ENCODE measurements at regions not wholly inside any gene's neighbourhood (a gene's known extent, or its start where the extent isn't known, plus 50 kb on each side); places are given as distances from the start of the nearest gene placed in this dataset.

DNA sequence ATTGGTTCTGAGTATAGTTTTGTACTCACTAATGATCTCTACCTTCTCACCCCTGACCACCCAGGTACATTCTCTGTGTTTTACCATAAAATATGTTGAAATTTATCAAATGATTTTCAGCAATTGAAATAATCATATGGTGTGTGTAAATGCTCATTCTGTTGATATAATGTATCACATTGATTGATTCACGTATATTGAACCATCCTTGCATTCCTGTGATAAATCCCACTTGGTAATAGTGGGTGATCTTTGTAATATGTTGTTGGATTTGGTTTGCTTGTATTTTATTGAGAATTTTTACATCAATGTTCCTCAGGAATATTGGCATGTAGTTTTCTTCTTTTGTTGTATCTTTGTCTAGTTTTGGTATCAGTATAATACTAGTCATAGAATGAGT lies 1497.6 kb downstream of the OTOL1 start:
- TF ChIP-seq, protein P1, sequence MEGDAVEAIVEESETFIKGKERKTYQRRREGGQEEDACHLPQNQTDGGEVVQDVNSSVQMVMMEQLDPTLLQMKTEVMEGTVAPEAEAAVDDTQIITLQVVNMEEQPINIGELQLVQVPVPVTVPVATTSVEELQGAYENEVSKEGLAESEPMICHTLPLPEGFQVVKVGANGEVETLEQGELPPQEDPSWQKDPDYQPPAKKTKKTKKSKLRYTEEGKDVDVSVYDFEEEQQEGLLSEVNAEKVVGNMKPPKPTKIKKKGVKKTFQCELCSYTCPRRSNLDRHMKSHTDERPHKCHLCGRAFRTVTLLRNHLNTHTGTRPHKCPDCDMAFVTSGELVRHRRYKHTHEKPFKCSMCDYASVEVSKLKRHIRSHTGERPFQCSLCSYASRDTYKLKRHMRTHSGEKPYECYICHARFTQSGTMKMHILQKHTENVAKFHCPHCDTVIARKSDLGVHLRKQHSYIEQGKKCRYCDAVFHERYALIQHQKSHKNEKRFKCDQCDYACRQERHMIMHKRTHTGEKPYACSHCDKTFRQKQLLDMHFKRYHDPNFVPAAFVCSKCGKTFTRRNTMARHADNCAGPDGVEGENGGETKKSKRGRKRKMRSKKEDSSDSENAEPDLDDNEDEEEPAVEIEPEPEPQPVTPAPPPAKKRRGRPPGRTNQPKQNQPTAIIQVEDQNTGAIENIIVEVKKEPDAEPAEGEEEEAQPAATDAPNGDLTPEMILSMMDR (conservative IDR thresholded peaks at IDR 0.05; ENCODE audit: low read length), result no peak
- no peak for TF ChIP-seq EZH2phosphoT487 (IDR thresholded peaks at IDR 0.05; ENCODE audit: borderline replicate concordance, low read depth, low read length)

All from OCI-LY7 (cell line).